SW 1271 (cell line): ENCODE measurements at regions not wholly inside any gene's neighbourhood (a gene's known extent, or its start where the extent isn't known, plus 50 kb on each side); places are given as distances from the start of the nearest gene placed in this dataset.

ENCODE experiments used
- DNase-seq, 2 experiments: peaks; one replicate each; lab custom pipeline; 2025; lab: John Stamatoyannopoulos, UW

GRCh38 chr1:38113159-38113666, 66.6 kb upstream of the POU3F1 start:
- no peak for DNase-seq

GRCh38 chr1:38111589-38111988, 65.0 kb upstream of the POU3F1 start:
- DNase-seq, result no peak

GRCh38 chr1:38105267-38105666, 58.7 kb upstream of the POU3F1 start:
- no peak for DNase-seq

- no peak for DNase-seq
Observed at GRCh38 chr1:38102636-38103035, 56.0 kb upstream of the POU3F1 start.

- no peak for DNase-seq
Observed at GRCh38 chr1:38101037-38101785, 54.6 kb upstream of the POU3F1 start.

- no peak for DNase-seq
Observed at GRCh38 chr1:38098101-38098847, 51.7 kb upstream of the POU3F1 start.

- DNase-seq, result no peak
Observed at GRCh38 chr1:38097284-38097898, 50.8 kb upstream of the POU3F1 start.
